ENCODE measurements at regions not wholly inside any gene's neighbourhood (a gene's known extent, or its start where the extent isn't known, plus 50 kb on each side); places are given as distances from the start of the nearest gene placed in this dataset.

- TF ChIP-seq CTCF (IDR thresholded peaks at IDR 0.05) = no peak
- no peak for TF ChIP-seq POLR2AphosphoS5 (IDR thresholded peaks at IDR 0.05)
- no peak for TF ChIP-seq POLR2A (IDR thresholded peaks at IDR 0.05)
Measured at GRCh38 chr6:167652701-167653095, 174.0 kb upstream of the AFDN start.
